Ectodermal cell (in vitro differentiated cells): ENCODE measurements at regions not wholly inside any gene's neighbourhood (a gene's known extent, or its start where the extent isn't known, plus 50 kb on each side); places are given as distances from the start of the nearest gene placed in this dataset.
"Not testable (repeated sequence)": the region's sequence is repeated elsewhere in the genome, so short reads cannot be mapped to it uniquely, and the experiment has no call there.

Source experiments
- H3K27ac ChIP-seq: 2 replicates; pipeline ENCODE4 v1.7.0; 2013; ENCODE audit warnings: mild to moderate bottlenecking, low read depth, low read length; ENCODE audit not compliant: insufficient read depth, poor library complexity, severe bottlenecking
- H3K27me3 ChIP-seq: 2 replicates; pipeline ENCODE4 v1.7.0; 2013; ENCODE audit warnings: mild to moderate bottlenecking, low read length; ENCODE audit not compliant: insufficient read depth, control insufficient read depth, poor library complexity, severe bottlenecking
- H3K36me3 ChIP-seq: one replicate; pipeline ENCODE4 v1.7.0; 2013; ENCODE audit warnings: low read length; ENCODE audit not compliant: control insufficient read depth, insufficient read depth
- H3K4me1 ChIP-seq: one replicate; pipeline ENCODE4 v1.7.0; 2013; ENCODE audit warnings: low read length; ENCODE audit not compliant: control insufficient read depth, insufficient read depth
- H3K4me3 ChIP-seq: 2 replicates; pipeline ENCODE4 v1.7.0; 2013; ENCODE audit warnings: low read depth, low read length, control low read depth; ENCODE audit not compliant: insufficient read depth
- H3K9me3 ChIP-seq: 2 replicates; pipeline ENCODE4 v1.7.0; 2013; ENCODE audit warnings: mild to moderate bottlenecking, low read length, moderate library complexity; ENCODE audit not compliant: control insufficient read depth
- WGBS, 2 experiments: methylation state at CpG; one replicate each; pipeline ENCODE4 v1.1.7; 2013; ENCODE audit warnings: missing lambda C conversion rate in 2 of 2; 5-methylcytosine and 5-hydroxymethylcytosine counted together

DNA sequence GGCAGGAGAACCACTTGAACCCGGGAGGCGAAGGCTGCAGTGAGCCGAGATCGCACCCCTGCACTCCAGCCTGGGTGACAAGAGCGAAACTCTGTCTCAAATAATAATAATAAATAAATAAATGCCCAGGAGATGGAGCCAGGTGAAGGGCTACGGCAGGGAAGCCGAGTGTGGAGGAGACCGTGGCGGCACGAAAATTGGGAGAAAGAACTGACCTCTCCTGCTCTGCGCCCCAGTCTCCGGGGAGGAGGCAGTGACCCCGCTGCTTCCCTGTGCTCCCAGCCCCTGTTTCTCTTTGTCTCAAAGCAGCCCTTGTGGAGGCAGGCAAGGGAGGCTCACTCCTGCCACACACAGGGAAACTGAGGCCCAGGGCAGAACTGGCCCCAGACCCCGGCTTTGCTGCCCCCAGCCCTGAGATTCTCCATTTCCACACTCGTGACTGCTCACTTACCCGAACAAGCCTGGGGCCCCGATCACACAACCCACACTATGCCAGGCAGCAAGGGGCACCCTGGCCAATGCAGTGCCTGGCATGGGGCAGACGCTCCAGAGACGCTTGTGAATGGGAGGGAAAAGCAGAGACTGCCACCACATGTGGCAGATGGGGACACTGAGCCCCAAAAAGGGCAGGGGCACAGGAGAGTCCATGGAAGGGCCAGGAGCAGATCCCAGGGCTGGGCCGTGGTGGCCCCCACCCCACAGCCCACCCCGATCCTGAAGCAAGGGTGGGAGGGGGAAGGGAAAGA lies 80.4 kb upstream of the PRR5 start:
- Histone ChIP-seq H3K4me3 (no peak overlapping the region), H3K9me3 (no peaks in the 10 kb centered on the region), H3K27ac (no peak overlapping the region), H3K4me1 (peaks cover 29% of the 10 kb centered on the region), H3K36me3 (no peaks in the 10 kb centered on the region), H3K27me3 (no peaks in the 10 kb centered on the region)
- 89 to 90% methylated on average over 20 to 21 of the region's 21 CpGs for WGBS, 2 experiments

DNA sequence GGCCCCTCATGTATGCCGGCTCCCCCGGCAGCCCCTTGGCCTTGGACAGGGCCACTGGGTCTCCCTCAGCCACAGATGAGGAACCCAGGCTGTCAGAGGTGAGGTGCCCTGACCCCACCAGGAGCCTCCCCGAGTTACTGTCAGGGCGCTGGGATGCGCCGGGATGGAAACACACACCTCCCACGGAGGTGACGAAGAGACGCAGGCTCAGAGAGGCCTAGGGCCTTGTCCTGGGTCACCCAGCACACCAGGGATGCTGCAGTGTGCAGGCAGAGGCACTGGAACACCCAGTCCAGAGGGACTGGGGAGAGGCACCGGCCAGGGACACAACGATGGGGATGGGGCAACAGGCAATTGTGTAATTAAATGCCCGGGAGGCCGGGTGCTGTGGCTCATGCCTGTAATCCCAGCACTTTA lies 81.2 kb upstream of the PRR5 start:
- Histone ChIP-seq H3K9me3 (no peaks in the 10 kb centered on the region), H3K27ac (no peak overlapping the region), H3K4me3 (no peak overlapping the region), H3K27me3 (no peaks in the 10 kb centered on the region), H3K4me1 (peaks cover 26% of the 10 kb centered on the region), H3K36me3 (no peaks in the 10 kb centered on the region)
- WGBS, 2 experiments, result 78 to 83% methylated on average over 13 of the region's 13 CpGs

DNA sequence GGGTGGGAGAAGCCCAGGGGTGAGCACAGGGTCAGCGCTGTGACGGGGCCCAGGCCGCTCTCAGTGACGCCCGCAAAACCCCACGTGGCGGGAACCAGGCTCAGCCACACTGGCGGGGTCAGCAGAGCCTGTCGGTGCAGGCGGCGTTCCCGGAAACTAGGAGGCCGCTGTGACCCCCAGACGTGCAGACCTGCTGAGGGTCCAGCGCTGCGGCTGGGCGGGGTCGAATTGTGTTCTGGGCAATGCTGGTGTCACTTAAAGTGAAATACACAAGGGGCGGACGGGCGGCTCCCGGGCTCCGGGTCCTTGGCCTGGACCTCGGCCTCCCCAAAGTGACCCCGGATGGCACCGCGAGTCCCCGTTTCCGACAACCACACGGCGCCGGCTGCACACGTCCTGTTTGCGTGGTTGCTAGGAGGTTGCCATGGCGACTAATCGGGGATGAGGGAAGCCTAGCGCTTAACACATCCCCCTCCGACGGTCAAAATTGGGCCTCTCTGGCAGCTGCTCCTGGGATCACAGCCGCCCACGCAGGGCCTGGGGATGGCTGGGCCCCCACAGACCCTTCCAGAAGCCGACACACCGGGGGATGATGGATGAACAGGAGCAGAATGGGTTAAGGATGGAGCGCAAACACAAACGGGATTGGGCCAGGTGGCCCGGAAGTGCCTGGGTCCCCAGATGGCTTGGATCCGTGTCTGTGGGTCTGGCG lies 81.7 kb upstream of the PRR5 start:
- Histone ChIP-seq H3K4me3 (no peak overlapping the region), H3K9me3 (no peaks in the 10 kb centered on the region), H3K27me3 (no peaks in the 10 kb centered on the region), H3K27ac (peak overlapping the region; percentile 47), H3K4me1 (peaks cover 25% of the 10 kb centered on the region), H3K36me3 (no peaks in the 10 kb centered on the region)
- 30 to 31% methylated on average over 48 of the region's 48 CpGs for WGBS, 2 experiments

GRCh38 chr22:44619560-44620128 lies 82.4 kb upstream of the PRR5 start:
- Histone ChIP-seq H3K4me1 (peaks cover 25% of the 10 kb centered on the region), H3K27ac (peak overlapping the region; percentile 47)
- H3K9me3 ChIP-seq, H3K36me3 ChIP-seq, H3K27me3 ChIP-seq, H3K4me3 ChIP-seq: not testable (repeated sequence)
- 93% methylated on average over 16 of the region's 16 CpGs for WGBS, 2 experiments

- WGBS, 2 experiments, result 95% methylated on average over 6 of the region's 6 CpGs
Observed at GRCh38 chr22:44618910-44619309, 83.1 kb upstream of the PRR5 start.

GRCh38 chr22:44618400-44618799 lies 83.6 kb upstream of the PRR5 start:
- 76 to 80% methylated on average over 17 of the region's 17 CpGs for WGBS, 2 experiments
- Histone ChIP-seq H3K27ac (no peak overlapping the region), H3K27me3 (no peaks in the 10 kb centered on the region), H3K4me1 (peaks cover 16% of the 10 kb centered on the region), H3K9me3 (peaks cover 3% of the 10 kb centered on the region), H3K36me3 (no peaks in the 10 kb centered on the region), H3K4me3 (no peak overlapping the region)

More at GRCh38 chr22:44618910-44619309, 83.1 kb upstream of the PRR5 start:
- peaks cover 19% of the 10 kb centered on the region for H3K4me1 ChIP-seq
- not testable (repeated sequence) for H3K9me3 ChIP-seq, H3K27me3 ChIP-seq, H3K36me3 ChIP-seq, H3K27ac ChIP-seq, H3K4me3 ChIP-seq

DNA sequence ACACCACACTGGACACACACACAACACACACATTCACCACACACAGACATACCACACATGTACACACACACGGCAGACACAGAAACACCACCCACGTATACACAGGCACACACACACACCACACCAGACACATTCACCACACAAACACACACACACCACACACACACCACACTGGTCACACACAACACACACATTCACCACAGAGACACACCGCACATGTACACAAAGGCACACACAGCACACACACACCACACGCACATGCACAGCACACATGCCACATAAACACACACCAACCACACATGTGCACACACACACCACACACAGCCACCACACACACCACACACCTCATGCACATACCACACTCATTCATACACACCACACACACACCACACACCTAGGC lies 84.2 kb upstream of the PRR5 start:
- Histone ChIP-seq H3K9me3 (peaks cover 3% of the 10 kb centered on the region), H3K4me1 (peaks cover 16% of the 10 kb centered on the region), H3K27ac (no peak overlapping the region), H3K27me3 (no peaks in the 10 kb centered on the region), H3K4me3 (no peak overlapping the region), H3K36me3 (no peaks in the 10 kb centered on the region)
- WGBS, 2 experiments, result 90% methylated on average over 4 of the region's 4 CpGs

DNA sequence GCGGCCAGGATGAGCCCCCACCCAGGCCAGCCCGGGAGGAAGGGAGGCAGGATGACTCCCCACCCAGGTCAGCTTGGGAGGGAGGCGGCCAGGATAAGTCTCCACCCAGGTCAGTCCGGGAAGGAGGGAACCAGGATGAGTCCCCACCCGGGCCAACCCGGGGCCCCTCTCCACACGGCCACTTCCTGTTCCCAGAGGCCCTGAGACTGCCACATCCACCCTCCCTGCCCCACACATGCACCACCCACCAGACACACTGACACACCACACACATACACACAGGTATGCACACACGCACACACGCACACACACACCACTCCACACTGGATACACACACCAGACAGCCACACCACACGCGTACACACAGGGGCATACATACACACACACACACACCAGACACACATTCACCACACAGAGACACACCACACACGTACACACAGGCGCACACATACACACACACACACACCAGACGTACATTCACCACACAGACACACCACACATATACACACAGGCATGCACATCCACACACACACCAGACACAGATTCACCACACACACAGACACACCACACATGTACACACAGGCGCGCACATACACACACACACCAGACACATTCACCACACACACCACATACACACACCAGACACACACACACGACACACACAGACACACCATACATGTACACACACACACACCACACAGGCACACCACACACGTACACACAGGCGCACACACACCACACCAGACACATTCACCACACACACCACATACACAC lies 84.9 kb upstream of the PRR5 start:
- H3K4me1 ChIP-seq, result peaks cover 8% of the 10 kb centered on the region
- H3K9me3 ChIP-seq, result peaks cover 3% of the 10 kb centered on the region
- 82 to 83% methylated on average over 19 of the region's 19 CpGs for WGBS, 2 experiments
- no peak overlapping the region for H3K4me3 ChIP-seq
- no peaks in the 10 kb centered on the region for H3K27me3 ChIP-seq
- no peak overlapping the region for H3K27ac ChIP-seq
- no peaks in the 10 kb centered on the region for H3K36me3 ChIP-seq

GRCh38 chr22:44616461-44616860 lies 85.5 kb upstream of the PRR5 start:
- H3K27me3 ChIP-seq, result no peaks in the 10 kb centered on the region
- H3K4me3 ChIP-seq, result no peak overlapping the region
- H3K9me3 ChIP-seq, result peaks cover 3% of the 10 kb centered on the region
- H3K4me1 ChIP-seq, result peaks cover 2% of the 10 kb centered on the region
- H3K27ac ChIP-seq, result no peak overlapping the region
- H3K36me3 ChIP-seq, result no peaks in the 10 kb centered on the region
- WGBS, 2 experiments, result 88 to 91% methylated on average over 9 of the region's 9 CpGs
